Calu3 (cell line): ENCODE measurements at regions not wholly inside any gene's neighbourhood (a gene's known extent, or its start where the extent isn't known, plus 50 kb on each side); places are given as distances from the start of the nearest gene placed in this dataset.
"Not testable (repeated sequence)": the region's sequence is repeated elsewhere in the genome, so short reads cannot be mapped to it uniquely, and the experiment has no call there.

Source experiments
- BruUV-seq: library from RNA; stranded (reverse); fragments of 400-500 nt; replicated peaks from 2 replicates; lab custom pipeline; 2021; lab: Mats Ljungman, UMichigan
- CTCF ChIA-PET: fragments of 300-600 bp; sonication (Branson Sonifier 250); formaldehyde crosslinking; loops from one replicate; lab custom pipeline; 2022; ENCODE audit warnings: antibody characterized with exemption; lab: Charles Lee
- DNase-seq: peaks from one replicate; pipeline ENCODE4 v3.0.0; 2022
- H3K27ac Mint-ChIP-seq: one replicate; pipeline ENCODE4 v1.8.0; 2022; ENCODE audit warnings: mixed read lengths; ENCODE audit not compliant: unreplicated experiment
- H3K27me3 Mint-ChIP-seq: one replicate; pipeline ENCODE4 v1.8.0; 2022; ENCODE audit warnings: mixed read lengths; ENCODE audit not compliant: unreplicated experiment
- H3K36me3 Mint-ChIP-seq: one replicate; pipeline ENCODE4 v1.8.0; 2022; ENCODE audit warnings: mild to moderate bottlenecking, moderate library complexity, mixed read lengths; ENCODE audit not compliant: insufficient read depth, unreplicated experiment
- H3K4me1 Mint-ChIP-seq: one replicate; pipeline ENCODE4 v1.8.0; 2022; ENCODE audit warnings: mild to moderate bottlenecking, low read depth, mixed read lengths; ENCODE audit not compliant: unreplicated experiment
- H3K4me3 Mint-ChIP-seq: one replicate; pipeline ENCODE4 v1.8.0; 2022; ENCODE audit warnings: mild to moderate bottlenecking, low read depth, moderate library complexity, mixed read lengths; ENCODE audit not compliant: unreplicated experiment
- H3K9me3 Mint-ChIP-seq: one replicate; pipeline ENCODE4 v1.8.0; 2022; ENCODE audit warnings: low read depth, mixed read lengths; ENCODE audit not compliant: unreplicated experiment
- intact Hi-C: fragments of 100-400 bp; cut with micrococcal nuclease; formaldehyde crosslinking; loops from one replicate; pipeline ENCODE4 v1.10.0; 2022; ENCODE audit not compliant: unreplicated experiment
- TF ChIP-seq, protein P1 (sequence below): fragments of 200-600 bp; IDR thresholded peaks from one replicate; pipeline ENCODE4 v1.8.0; 2022; ENCODE audit warnings: antibody characterized with exemption; ENCODE audit not compliant: unreplicated experiment

DNA sequence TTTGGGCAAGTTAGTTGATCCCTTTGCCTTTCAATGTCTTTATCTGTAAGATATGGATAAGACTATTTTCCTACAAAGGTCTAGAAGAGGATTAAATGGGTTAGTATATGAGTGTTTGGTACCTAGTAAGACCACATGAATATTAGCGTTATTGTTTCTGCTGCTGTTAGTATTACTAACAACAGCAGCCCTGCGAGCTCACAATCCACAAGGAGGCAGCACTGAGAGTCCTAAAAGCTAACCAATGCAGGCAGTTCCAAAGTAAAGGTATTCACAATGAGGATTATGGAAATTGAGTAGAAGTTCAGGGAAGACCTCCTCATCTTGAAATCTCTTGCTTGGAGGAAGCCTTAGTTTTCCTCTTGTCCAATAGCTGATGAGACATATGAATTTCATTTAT lies 248.9 kb downstream of the TDRD15 start:
- intact Hi-C loops = no loop called here
- no TSS peak for BruUV-seq
- no peaks in the 10 kb centered on the region for H3K36me3 Mint-ChIP-seq
- H3K4me3 Mint-ChIP-seq = no peak overlapping the region
- CTCF ChIA-PET = no interaction called here
- TF ChIP-seq, protein P1, sequence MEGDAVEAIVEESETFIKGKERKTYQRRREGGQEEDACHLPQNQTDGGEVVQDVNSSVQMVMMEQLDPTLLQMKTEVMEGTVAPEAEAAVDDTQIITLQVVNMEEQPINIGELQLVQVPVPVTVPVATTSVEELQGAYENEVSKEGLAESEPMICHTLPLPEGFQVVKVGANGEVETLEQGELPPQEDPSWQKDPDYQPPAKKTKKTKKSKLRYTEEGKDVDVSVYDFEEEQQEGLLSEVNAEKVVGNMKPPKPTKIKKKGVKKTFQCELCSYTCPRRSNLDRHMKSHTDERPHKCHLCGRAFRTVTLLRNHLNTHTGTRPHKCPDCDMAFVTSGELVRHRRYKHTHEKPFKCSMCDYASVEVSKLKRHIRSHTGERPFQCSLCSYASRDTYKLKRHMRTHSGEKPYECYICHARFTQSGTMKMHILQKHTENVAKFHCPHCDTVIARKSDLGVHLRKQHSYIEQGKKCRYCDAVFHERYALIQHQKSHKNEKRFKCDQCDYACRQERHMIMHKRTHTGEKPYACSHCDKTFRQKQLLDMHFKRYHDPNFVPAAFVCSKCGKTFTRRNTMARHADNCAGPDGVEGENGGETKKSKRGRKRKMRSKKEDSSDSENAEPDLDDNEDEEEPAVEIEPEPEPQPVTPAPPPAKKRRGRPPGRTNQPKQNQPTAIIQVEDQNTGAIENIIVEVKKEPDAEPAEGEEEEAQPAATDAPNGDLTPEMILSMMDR = no peak
- no peak for DNase-seq
- peaks cover 25% of the 10 kb centered on the region for H3K27me3 Mint-ChIP-seq
- no peaks in the 10 kb centered on the region for H3K4me1 Mint-ChIP-seq
- no peaks in the 10 kb centered on the region for H3K9me3 Mint-ChIP-seq
- H3K27ac Mint-ChIP-seq = no peak overlapping the region

DNA sequence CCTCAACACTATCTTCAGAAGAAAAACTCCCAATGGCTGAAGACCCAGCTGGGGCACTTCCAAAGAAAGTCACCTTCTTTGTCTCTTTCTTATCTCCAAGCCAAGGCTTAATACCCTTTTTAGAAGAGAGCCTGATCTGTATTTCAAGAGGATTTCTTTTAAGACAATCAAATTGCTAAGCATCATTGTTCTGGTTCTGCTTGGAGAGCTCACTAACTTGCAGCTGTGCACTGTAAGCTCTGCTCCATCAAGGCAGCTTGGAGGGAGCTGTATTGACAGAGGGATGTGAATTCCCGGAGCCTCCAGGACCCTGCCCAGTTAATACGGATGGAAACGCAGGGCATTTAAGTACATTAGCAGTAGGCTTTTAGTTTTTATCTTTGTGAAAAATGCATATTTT lies 253.1 kb downstream of the TDRD15 start:
- no peaks in the 10 kb centered on the region for H3K36me3 Mint-ChIP-seq
- TF ChIP-seq, protein P1 = no peak
- peaks cover 13% of the 10 kb centered on the region for H3K27me3 Mint-ChIP-seq
- BruUV-seq = no TSS peak
- CTCF ChIA-PET = no interaction called here
- H3K27ac Mint-ChIP-seq = no peak overlapping the region
- no peak overlapping the region for H3K4me3 Mint-ChIP-seq
- H3K9me3 Mint-ChIP-seq = no peaks in the 10 kb centered on the region
- intact Hi-C loops = no loop called here
- no peaks in the 10 kb centered on the region for H3K4me1 Mint-ChIP-seq
- DNase-seq = no peak

DNA sequence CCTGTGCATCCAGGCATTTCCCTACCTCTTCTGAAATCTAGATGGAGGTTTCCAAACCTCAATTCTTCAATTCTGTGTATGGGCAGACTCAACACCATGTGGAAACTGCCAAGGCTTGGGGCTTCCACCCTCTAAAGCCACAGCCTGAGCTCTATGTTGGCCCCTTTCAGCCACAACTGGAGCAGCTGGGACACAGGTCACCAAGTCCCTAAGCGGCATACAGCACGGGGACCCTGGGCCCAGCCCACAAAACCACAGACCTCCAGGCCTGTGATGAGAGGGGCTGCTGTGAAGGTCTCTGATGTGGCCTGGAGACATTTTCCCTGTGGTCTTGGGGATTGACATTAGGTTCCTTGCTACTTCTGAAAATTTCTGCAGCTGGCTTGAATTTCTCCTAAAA lies 255.4 kb downstream of the TDRD15 start:
- H3K4me3 Mint-ChIP-seq = no peak overlapping the region
- no peaks in the 10 kb centered on the region for H3K9me3 Mint-ChIP-seq
- TF ChIP-seq, protein P1 = no peak
- H3K4me1 Mint-ChIP-seq = no peaks in the 10 kb centered on the region
- H3K36me3 Mint-ChIP-seq = no peaks in the 10 kb centered on the region
- no peak overlapping the region for H3K27ac Mint-ChIP-seq
- intact Hi-C loops = no loop called here
- no peak for DNase-seq
- BruUV-seq = no TSS peak
- peaks cover 13% of the 10 kb centered on the region for H3K27me3 Mint-ChIP-seq
- CTCF ChIA-PET = no interaction called here

DNA sequence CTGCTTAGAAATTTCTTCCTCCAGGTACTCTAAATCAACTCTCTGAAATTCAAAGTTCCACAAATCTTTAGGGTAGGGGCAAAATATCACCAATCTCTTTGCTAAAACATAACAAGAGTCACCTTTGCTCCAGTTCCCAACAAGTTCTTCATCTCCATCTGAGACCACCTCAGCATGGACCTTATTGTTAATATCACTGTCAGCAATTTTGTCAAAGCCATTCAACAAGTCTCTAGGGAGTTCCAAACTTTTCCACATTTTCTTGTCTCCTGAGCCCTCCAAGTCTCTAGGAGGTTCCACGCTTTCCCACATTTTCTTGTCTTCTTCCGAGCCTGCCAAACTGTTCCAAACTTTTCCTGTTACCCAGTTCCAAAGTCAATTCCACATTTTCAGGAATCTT lies 255.9 kb downstream of the TDRD15 start:
- H3K27me3 Mint-ChIP-seq = peaks cover 13% of the 10 kb centered on the region
- H3K36me3 Mint-ChIP-seq, H3K27ac Mint-ChIP-seq, DNase-seq, H3K4me3 Mint-ChIP-seq, H3K4me1 Mint-ChIP-seq, BruUV-seq, H3K9me3 Mint-ChIP-seq, intact Hi-C loops, CTCF ChIA-PET: not testable (repeated sequence)

DNA sequence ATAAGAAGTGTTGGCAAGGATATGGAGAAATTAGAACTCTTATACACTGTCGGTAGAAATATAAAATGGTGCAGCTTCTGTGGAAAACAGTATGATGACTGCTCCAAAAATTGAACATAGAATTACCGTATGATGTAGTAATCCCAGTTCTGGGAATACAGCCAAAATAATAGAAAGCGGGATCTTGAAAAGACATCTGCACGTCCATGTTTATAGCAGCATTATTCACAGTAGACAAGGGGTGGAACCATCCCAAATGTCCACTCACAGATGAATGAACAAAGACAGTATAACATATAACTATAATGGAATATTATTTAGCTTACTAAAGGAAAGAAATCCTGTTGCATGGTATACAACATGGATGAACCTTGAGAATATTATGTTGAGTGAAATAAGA lies 257.7 kb downstream of the TDRD15 start:
- Mint-ChIP-seq H3K27ac (no peak overlapping the region), H3K4me1 (no peaks in the 10 kb centered on the region), H3K27me3 (peaks cover 7% of the 10 kb centered on the region), H3K36me3 (no peaks in the 10 kb centered on the region), H3K4me3 (no peak overlapping the region), H3K9me3 (no peaks in the 10 kb centered on the region)
- no peak for DNase-seq
- no TSS peak for BruUV-seq
- TF ChIP-seq, protein P1 = no peak
- CTCF ChIA-PET = no interaction called here
- intact Hi-C loops = no loop called here
